A549 (cell line): ENCODE measurements at regions not wholly inside any gene's neighbourhood (a gene's known extent, or its start where the extent isn't known, plus 50 kb on each side); places are given as distances from the start of the nearest gene placed in this dataset.

Experiments
- BHLHE40 ChIP-seq: IDR thresholded peaks from 2 replicates; pipeline ENCODE4 v1.6.1; 2012; ENCODE audit warnings: low read depth, low read length, inconsistent platforms
- CTCF ChIP-seq: fragments of >200 bp; sonication (Bioruptor Twin); formaldehyde crosslinking; IDR thresholded peaks from 3 replicates; pipeline ENCODE4 v1.5.1; 2016
- EP300 ChIP-seq, 2 experiments: fragments of >200 bp; sonication (Bioruptor Twin); formaldehyde crosslinking; IDR thresholded peaks; 2 replicates in 1 of 2; 3 replicates in 1 of 2; pipeline ENCODE4 v1.6.1; 2016 to 2017
- ESRRA ChIP-seq: fragments of 150-350 bp; IDR thresholded peaks from 2 replicates; pipeline ENCODE4 v1.6.1; 2014; ENCODE audit warnings: mild to moderate bottlenecking, low read length, borderline replicate concordance
- FOXS1 ChIP-seq: fragments of 250-450 bp; sonication (Bioruptor Pico); IDR thresholded peaks from 2 replicates; pipeline ENCODE4 v1.5.0; 2020; ENCODE audit warnings: mild to moderate bottlenecking, moderate library complexity
- JUN ChIP-seq, 2 experiments: fragments of >200 bp; sonication (Bioruptor Twin); formaldehyde crosslinking; IDR thresholded peaks; 2 replicates in 1 of 2; 3 replicates in 1 of 2; pipeline ENCODE4 v1.6.1; 2016 to 2017
- JUNB ChIP-seq: fragments of >200 bp; sonication (Bioruptor Twin); formaldehyde crosslinking; IDR thresholded peaks from 2 replicates; pipeline ENCODE4 v1.6.1; 2016
- MAX ChIP-seq: IDR thresholded peaks from 2 replicates; pipeline ENCODE4 v1.6.1; 2012
- POLR2A ChIP-seq: IDR thresholded peaks from 2 replicates; pipeline ENCODE4 v1.6.1; 2012; ENCODE audit warnings: mild to moderate bottlenecking, low read length
- POLR2AphosphoS2 ChIP-seq: conservative IDR thresholded peaks from 2 replicates; pipeline ENCODE4 v1.6.1; 2012; ENCODE audit warnings: low read length, improper control_type of control experiment, inconsistent platforms
- RAD21 ChIP-seq, 2 experiments: fragments of >200 bp in 1 of 2; sonication (Bioruptor Twin) in 1 of 2; formaldehyde crosslinking in 1 of 2; IDR thresholded peaks in 1 of 2; conservative IDR thresholded peaks in 1 of 2; 2 replicates in 1 of 2; 3 replicates in 1 of 2; pipeline ENCODE4 v1.6.1; 2012 to 2018; ENCODE audit warnings: inconsistent platforms in 1 of 2
- RARB ChIP-seq: fragments of 250-450 bp; sonication (Bioruptor Pico); IDR thresholded peaks from 2 replicates; pipeline ENCODE4 v1.8.0; 2021; ENCODE audit warnings: mild to moderate bottlenecking, moderate library complexity
- REST ChIP-seq: fragments of 200-600 bp; sonication (generic); IDR thresholded peaks from 2 replicates; pipeline ENCODE4 v1.6.1; 2016; ENCODE audit warnings: antibody characterized with exemption, mild to moderate bottlenecking, moderate library complexity

- TF ChIP-seq MAX, result no peak
- TF ChIP-seq CTCF, result no peak
- TF ChIP-seq POLR2A, result no peak
- TF ChIP-seq ESRRA, result no peak
- no peak for TF ChIP-seq BHLHE40
- no peak for TF ChIP-seq EP300 (IDR thresholded peaks at IDR 0.05)
- no peak for TF ChIP-seq JUNB
- TF ChIP-seq POLR2AphosphoS2, result no peak
- no peak for TF ChIP-seq FOXS1 (CRISPR knock-in tag)
- TF ChIP-seq RAD21 (conservative IDR thresholded peaks at IDR 0.05 in 1 of 2, IDR thresholded peaks at IDR 0.05 in 1 of 2), result no peak
- no peak for TF ChIP-seq REST
- TF ChIP-seq RARB (CRISPR knock-in tag), result no peak
- no peak for TF ChIP-seq JUN (IDR thresholded peaks at IDR 0.05)
These were observed 271.1 kb upstream of the CDH11 start for GRCh38 chr16:65392806-65393565.
